ENCODE measurements at regions not wholly inside any gene's neighbourhood (a gene's known extent, or its start where the extent isn't known, plus 50 kb on each side); places are given as distances from the start of the nearest gene placed in this dataset.

DNA sequence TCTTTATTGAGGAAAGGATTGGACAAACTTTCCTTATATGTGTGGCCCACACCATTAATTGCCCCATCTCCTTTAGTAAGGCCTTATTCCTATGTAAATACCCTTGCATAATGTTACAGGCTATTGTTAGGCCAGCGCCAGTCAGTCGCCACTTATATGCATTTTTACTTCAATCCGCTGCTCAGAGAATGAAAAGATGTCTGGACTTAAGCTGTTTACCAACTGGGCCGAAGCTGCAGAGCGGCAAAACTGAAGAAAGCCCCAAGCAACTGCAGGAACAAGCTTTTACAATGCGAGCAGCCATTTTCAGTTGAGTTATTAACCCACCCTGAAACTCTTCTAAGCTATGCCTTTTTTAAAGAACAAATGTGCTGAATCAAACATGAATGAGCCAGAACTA lies 92.1 kb upstream of the OTX2 start:
- no peak for DNase-seq

DNA sequence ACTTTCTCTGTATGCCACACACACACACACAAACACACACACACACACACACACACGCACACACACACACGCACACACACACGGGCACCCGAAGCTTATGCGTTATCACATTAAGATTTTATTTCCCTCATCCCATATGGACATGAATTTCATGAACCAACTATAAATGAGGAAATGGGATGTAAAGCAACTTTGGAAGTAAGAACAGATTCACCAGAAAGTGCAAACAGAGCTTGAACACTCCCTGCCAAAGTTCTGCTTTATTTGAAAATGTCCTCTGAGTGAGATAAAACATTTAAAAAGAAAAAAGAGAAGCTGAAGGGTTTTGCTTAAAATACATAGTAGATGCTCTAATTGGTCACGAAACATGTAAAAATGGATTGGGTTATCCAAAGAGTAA lies 90.4 kb upstream of the OTX2 start:
- DNase-seq = no peak

DNA sequence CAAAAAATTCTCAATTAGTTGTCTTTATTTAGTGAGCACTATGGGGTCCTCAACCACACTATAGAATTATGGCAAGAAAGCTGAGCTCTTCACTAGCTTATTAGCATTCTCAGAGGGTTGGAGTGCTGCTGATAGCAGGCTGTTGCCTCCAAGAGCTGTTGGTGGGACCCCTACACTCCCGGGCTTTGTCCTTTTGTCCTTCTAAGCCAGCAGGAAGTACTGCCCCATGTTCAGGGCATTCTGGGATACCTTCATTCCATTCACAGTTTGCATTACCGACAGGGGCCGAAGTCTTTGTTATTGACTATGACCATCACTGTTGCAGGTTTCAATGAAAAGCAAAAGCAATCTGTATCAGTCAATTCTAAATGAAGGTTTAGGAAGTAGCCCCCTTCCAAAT lies 89.5 kb upstream of the OTX2 start:
- DNase-seq = no peak

DNA sequence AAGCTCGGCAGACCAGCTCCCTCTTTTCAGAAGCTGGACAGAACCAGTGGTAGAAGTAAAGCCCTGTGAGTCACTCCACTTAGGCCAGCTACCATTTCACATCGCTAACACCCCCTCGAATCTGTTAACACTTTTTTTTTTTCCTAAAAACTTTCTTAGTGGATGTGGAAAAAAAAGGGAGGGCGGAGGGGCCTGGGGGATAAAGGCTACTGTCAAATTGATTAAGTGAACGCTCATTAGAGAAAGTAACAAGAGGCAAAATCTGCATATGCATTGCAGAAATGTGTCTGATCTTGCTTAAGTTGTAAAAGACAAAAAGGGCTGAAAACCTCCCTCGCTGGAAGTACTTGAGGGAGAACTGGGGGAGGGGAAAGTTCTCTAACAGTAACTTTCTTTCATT lies 86.6 kb upstream of the OTX2 start:
- peak; percentile 27 for DNase-seq

DNA sequence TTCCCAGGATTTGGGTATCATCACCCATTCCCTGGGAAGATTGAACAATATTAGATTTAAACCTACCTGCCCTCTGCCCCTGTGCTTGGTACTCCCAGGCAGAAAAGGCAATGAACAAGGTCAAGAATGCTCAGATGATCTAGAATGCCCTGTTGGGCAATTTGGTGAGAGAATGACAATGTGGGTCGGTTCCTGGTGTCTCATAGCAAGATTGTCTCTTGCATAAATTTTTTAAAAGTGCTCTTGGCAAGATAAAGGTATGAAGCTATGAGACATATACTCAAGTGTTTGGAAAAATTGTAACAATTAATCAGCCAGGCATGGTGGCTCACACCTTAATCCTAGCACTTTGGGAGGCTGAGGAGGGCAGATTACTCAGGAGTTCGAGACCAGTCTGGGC lies 86.0 kb upstream of the OTX2 start:
- DNase-seq = no peak

DNA sequence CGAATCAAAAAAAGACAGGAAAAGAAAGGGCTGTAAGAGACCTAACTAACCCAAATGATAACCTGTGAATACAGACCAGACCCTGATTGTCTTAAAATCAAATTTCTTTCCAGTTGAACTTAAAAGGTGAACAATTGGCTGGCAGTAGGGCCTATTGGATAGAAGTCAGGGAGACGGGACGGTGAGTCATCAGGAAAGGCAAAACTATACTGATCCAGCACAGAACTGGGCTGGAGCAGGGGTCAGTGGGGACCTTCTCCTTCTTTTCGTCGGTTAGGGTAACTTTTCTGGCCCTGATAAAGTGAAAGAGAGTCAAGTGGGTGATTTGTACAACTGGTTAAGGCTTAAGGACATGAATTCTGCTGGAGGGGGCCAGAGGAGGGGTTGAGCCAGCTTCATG lies 84.9 kb upstream of the OTX2 start:
- DNase-seq = no peak

DNA sequence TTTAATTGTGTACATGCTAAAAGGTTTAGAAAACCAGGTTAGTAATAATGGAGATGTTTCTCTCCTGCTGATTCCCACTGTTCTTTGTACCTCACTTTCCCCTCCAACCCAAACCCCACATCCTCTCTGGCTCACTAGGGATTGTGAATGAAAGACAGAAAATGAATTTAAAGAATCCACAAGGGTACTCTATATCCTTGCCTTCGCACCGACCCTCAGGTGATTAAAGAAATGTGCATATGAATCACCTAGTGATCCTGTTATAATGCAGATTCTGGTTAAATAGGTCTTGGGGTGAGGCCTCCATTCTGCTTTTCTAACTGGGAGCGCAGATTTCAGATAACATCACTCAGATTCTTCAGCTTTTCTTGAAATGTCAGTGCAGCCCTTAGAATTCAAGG lies 84.3 kb upstream of the OTX2 start:
- DNase-seq = no peak

DNA sequence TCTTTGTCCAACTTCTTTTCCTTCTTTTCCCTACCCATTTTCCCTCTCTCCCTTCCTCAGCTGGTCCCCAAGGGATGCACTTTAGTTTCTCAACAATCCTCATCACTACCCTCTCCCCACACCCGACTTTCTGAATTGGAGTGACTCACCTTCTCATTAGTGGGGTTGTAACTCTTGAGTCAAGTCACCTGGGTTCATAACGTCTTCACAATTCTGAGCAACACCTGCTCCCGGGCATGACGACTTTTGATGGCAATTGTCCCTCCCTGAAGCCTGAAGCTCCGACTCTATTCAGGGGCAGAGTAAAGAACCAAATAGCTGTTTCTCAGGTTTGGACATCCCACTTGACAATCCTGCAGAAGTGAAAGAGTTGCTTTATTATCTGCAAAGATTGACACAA lies 82.7 kb upstream of the OTX2 start:
- no peak for DNase-seq

DNA sequence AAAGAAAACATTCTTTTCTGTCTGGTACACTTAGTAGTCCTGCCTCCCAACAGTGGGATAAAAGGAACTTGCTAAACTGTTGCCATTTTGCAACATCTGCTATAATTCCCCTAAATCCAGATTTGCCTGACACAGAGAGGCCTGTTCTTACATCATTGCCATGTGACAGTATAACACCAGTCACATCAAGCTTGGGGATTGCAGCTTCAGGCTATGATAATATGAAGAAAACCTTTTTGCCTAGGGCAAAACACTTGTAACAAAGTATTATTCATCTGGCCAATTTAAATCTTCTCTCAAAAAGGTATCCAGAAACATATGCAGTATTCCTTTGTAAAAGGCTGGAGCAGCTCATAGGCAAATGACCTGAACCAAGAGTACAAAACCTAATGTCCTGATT lies 80.9 kb upstream of the OTX2 start:
- DNase-seq = peak; percentile 76

DNA sequence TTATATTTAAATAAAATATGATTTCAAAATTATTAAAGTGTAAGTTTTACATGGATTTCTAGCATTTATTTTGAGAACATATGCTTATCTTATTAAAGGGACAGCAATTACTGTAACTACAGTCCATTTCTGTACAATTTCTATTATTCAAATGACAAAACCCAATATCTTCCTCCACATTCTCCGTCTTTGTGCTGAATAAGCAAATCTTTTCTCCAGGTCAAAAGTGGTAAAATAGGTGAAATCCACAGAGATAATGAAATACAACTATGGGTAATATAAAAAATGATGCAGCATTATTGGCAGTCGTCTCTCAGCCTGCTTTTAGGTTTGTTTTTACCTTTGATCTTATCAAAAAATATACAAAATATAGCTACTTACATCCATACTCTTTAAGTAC lies 79.4 kb upstream of the OTX2 start:
- no peak for DNase-seq

DNA sequence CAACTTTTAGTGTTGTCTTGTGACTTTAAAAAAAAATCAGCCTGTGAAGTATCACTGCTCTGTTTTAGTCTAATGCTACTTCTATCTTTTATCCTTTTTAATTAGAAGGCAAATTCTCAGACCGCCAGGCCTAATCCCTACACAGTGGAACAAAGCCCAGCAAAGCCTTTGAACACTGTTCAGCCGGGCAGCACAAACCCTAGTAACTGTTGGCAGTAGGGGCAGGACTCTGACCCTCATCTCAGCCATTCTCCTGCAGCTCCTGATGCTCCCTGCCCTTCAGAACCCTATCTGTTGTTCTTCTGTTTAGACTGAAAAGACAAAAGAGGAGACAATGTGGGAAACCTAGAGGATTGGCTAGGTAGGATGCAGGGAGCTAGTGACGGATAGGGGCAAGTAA lies 78.0 kb upstream of the OTX2 start:
- peak; percentile 75 for DNase-seq

DNA sequence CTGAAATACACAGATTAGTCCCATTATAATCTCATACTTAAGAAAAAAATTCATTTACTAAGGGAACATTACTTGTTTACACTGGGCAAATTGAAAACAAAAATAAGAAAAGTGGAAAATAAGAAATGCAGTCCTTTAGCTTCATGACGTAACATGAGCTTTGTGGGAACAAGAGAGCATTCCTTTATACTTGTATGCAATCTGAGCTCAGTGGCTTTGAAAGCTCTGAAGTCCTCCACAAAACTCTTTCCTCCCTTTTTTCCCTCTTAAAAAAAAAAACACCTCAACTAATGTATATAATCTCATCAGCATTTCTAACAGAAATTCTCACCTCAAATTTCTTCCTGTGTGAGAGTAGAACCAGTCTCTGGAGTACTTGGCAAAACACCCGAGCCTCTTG lies 76.9 kb upstream of the OTX2 start:
- DNase-seq = peak; percentile 32

DNA sequence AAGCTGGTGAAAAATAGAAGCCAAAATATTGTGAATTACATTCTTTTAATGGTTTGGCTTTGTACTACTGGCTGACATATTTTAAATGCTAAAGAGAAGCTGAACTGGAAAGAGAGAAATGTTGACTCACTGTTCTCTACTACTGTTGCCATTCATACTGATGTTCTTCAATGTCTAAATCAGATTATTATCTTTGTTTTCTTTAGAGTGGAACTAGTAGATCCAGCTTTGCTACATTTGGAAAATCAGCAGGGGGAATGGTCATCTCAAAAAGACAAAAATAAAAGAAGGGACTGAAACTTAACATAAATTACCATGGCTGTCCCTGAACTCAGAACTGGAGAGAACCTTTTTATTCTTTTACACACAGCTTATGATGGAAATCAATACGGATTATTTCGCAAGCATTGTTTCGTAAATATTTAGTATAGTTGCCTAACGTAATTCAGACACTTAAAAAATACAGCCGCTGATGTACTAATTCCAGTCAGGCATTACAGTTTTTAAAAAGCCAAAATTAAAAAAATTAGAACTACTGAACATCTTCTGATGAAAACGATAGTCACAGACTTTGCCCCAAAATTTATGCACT lies 76.3 kb upstream of the OTX2 start:
- no peak for DNase-seq

DNA sequence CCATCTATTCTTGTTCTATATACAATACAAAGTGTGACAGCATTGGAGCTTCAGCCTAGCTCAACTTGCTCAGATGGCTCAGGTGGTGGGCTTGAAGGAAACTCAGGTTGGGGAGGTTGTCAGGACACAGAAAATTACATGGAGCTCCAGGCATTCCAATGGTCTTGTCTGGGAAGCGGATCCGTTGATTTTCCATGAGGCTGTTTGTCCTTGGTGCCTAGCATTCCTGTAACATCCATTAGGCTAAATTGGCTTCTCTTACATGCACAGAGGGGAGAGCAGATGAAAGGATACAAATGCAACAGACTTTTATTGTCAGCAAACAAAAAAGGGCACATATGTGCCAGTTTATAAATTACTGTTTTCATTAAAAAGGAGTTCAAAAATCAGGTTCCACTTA lies 75.5 kb upstream of the OTX2 start:
- DNase-seq = no peak

DNA sequence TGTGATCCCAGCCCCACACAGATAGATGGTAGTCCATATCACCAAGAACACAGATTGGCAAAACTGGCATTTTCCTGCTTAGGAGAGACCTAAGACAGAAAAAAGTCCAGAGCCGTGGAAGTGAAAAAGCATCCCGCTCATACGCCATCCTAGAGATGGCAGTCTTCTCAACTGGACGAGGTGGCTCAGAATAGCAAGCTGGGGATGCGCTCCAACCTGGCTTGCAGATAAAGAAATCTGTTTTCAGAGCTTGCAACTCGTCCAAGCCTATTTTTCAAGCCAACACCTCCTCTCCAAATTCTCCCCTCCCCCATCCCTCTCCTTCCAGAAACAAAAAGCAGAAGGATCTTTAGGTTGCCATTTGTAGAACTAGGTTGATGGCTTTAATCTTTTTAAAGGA lies 74.3 kb upstream of the OTX2 start:
- DNase-seq = no peak

DNA sequence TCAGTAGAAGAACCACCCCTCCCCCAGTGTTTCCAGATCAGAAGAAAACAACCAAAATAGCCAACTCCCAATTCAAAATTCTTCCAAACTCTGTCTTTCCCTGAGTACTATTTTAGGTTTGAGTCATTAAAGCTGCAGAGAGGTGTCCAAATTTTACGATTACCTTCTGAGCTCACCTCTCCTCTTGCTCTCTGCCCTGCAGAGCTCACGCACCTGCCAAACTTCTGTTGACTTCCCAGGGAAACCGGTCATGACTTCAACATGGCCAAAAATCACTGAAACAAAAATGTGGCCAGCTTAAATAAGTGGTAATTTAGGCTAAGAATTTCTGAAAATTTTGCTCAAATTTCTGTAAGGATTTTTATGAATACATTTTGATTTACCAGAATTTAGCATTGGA lies 70.9 kb upstream of the OTX2 start:
- DNase-seq = no peak

DNA sequence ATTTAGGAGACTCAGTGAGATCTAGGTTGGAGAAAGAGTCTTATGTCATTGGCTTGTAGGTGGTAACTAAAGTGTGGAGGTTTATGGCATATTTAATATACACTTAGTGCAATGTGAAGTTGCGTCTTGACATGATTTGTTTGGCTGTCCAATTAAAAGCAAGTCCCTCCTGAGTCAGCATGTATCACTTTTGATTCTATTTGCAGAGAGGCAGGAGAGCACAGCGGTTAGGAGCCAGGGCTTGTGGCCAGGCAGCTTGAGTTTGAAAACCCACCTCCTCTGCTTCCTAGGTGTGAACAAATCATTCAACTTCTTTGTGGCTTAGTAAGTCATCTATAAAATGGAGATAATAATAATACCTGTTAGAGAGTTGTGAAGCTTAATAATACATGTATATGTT lies 68.5 kb upstream of the OTX2 start:
- DNase-seq = no peak

DNA sequence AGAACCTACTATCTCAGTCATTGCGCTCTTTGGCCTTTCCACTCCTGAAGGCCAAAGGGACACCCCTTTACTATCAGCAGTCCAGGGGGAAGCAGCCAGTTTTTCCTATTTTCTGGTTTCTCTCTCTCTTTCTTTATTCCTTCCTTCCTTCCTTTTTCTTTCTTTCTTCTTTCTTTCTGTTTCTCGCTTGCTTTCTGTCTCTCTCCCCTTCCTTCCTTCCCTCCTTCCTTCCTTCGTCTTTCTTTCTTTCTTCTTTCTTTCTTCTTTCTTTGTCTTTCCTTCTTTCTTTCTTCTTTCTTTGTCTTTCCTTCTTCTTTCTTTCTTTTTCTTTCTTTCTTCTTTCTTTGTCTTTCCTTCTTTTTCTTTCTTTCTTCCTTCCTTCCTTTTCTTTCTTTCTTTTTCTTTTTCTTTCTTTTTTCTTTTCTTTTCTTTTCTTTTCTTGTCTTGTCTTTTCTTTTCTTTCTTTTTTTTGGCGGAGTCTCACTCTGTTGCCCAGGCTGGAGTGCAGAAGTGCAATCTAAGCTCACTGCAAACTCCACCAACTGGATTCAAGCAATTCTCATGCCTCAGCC lies 64.9 kb upstream of the OTX2 start:
- DNase-seq = no peak

DNA sequence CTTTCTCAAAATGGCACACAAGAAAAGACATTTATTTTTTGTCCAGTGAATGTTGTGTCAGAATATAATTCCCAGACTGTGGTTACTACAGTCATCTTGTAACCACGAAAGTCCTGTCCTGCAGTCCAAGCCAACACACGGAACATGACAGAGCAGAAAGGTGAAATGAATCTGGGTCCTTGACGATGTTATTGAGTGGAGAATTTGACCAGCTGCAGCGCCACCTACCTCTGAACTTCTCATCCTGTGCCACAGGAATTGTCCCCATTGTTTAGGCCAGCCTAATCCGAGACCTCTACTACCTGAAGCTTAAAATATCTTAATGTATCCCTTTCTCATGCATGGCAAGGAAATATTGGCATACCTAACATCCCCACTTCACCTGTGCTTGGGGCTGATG lies 64.1 kb upstream of the OTX2 start:
- DNase-seq = no peak

DNA sequence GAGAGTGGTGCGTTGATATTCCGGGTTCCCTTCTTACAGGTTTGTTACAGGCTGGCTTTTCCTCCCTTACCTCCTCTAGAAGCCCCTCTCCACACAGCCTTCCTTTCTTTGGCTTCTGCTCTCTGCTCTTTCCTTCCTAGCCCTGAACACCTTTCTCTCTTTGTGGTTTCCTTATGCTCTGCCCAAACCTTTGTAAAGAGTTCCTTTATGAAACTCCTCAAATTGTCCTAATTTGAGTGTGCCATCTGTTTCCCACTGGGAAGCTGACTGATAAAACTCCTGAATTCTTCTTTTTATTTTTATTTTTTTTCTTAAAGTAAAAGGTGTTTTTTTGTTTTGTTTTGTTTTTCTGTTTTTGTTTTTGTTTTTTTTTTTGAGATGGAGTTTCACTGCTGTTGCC lies 60.1 kb upstream of the OTX2 start:
- no peak for DNase-seq

DNA sequence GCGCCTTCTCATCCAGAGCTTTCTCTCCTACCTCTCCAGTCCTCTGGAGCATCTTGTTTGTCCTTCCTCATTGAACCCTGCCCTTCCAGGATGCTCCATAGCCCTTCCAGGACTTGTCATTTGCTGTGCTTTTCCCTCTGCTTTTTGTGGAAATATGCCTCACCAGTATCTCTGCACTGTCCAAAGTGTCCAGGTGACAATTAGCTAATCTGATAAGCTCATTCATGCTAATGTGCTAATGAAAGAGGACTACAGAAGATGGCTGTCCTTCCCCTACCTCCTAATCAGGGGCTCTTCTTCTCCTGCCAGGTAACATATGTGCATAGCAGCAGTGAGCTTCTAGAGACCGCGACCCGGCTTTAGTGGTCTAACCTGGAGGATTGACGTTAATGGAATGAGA lies 58.4 kb upstream of the OTX2 start:
- no peak for DNase-seq

DNA sequence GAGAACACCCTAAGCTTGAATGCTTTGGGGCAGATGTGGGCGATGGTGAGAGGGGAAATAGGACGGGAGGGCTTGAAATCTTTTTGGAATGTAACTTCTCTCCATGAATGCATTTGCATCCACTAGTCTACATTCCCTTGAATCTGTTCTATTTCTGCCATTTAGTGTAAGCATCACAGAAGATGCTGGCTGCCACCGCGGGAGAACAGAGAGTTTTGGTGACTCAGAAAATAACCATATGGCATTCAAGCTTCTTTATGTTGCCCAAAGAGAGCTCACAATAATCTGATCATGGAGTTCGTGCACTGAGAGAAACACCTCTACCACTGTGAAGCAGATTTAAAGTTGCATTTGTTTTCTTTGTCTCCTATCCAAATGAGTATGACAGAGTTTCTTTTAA lies 52.6 kb upstream of the OTX2 start:
- DNase-seq = no peak

DNA sequence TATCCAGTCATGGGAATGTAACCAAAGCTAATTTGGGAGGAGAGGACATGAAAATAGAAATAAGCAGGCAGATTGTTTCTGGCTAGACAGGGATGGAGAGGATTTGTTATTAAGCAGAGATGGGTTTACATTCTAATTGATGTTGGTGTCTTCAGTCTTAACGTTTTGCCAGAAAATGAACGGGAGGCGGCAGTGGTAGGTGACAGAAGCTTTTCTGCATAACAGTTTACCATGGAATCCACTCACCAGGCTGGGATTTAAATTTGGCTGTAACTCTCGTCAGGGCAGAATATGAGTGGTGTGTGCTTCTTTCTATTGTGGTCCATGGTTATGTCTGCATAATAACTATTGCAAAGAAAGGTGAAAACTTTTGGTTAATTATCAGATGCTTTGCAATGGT lies 50.2 kb upstream of the OTX2 start:
- no peak for DNase-seq

All from eye (tissue), 1 donor.